ENCODE measurements at regions not wholly inside any gene's neighbourhood (a gene's known extent, or its start where the extent isn't known, plus 50 kb on each side); places are given as distances from the start of the nearest gene placed in this dataset.
"Not testable (repeated sequence)": the region's sequence is repeated elsewhere in the genome, so short reads cannot be mapped to it uniquely, and the experiment has no call there.

- TF ChIP-seq CTCF (IDR thresholded peaks at IDR 0.05; ENCODE audit: insufficient read depth, low read length) = peak; percentile 45
- DNase-seq (ENCODE audit: low read depth) = no peak
- no peak overlapping the region for H3K4me3 ChIP-seq (ENCODE audit: low read depth, low read length)
Observed at GRCh38 chr4:103499094-103499493, 220.7 kb downstream of the TACR3 start.

GRCh38 chr4:103498161-103499070 is 221.4 kb downstream of the TACR3 start:
- no peak overlapping the region for H3K4me3 ChIP-seq (ENCODE audit: low read depth, low read length)
- DNase-seq (ENCODE audit: low read depth) = peak; percentile 89
- TF ChIP-seq CTCF (IDR thresholded peaks at IDR 0.05; ENCODE audit: insufficient read depth, low read length) = no peak

GRCh38 chr4:103497692-103498091 is 222.1 kb downstream of the TACR3 start:
- no peak overlapping the region for H3K4me3 ChIP-seq (ENCODE audit: low read depth, low read length)
- TF ChIP-seq CTCF (IDR thresholded peaks at IDR 0.05; ENCODE audit: insufficient read depth, low read length) = no peak
- peak; percentile 2 for DNase-seq (ENCODE audit: low read depth)

DNA sequence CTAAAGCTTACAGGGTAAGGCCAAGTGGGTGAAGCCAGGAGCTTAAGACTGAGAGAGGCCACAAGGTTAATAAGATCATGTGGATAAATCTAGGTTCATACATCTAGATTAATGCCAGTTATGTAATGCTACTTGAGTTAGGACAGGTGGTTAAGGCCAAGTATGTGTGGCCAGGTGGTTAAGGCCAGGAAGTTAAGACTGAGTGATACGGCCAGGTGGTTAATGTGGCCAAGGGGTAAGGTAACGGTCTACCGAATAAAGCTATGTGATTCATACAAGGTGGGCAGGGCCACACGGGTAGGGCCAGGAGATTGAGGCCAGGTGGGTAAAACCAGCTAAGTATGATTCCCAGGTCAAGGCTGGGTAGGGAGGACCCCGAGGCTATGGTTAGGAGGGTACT is 223.0 kb downstream of the TACR3 start:
- H3K4me3 ChIP-seq (ENCODE audit: low read depth, low read length) = no peak overlapping the region
- no peak for TF ChIP-seq CTCF (IDR thresholded peaks at IDR 0.05; ENCODE audit: insufficient read depth, low read length)
- no peak for DNase-seq (ENCODE audit: low read depth)

GRCh38 chr4:103493450-103494159 is 226.2 kb downstream of the TACR3 start:
- no peak for TF ChIP-seq CTCF (IDR thresholded peaks at IDR 0.05; ENCODE audit: insufficient read depth, low read length)
- H3K4me3 ChIP-seq (ENCODE audit: low read depth, low read length) = no peak overlapping the region
- no peak for DNase-seq (ENCODE audit: low read depth)

- not testable (repeated sequence) for H3K4me3 ChIP-seq (ENCODE audit: low read depth, low read length); DNase-seq (ENCODE audit: low read depth)
Observed at GRCh38 chr4:103485296-103485695, 234.5 kb downstream of the TACR3 start.

- DNase-seq (ENCODE audit: low read depth) = no peak
- no peak overlapping the region for H3K4me3 ChIP-seq (ENCODE audit: low read depth, low read length)
- no peak for TF ChIP-seq CTCF (IDR thresholded peaks at IDR 0.05; ENCODE audit: insufficient read depth, low read length)
Observed at GRCh38 chr4:103484521-103484920, 235.3 kb downstream of the TACR3 start.

Measured in fibroblast of the aortic adventitia (primary cell).